Activated effector memory CD4-positive, alpha-beta T cell treated with Interleukin-2 at 50 U/mL for 16 hours (primary cell): ENCODE measurements at regions not wholly inside any gene's neighbourhood (a gene's known extent, or its start where the extent isn't known, plus 50 kb on each side); places are given as distances from the start of the nearest gene placed in this dataset.
"Not testable (repeated sequence)": the region's sequence is repeated elsewhere in the genome, so short reads cannot be mapped to it uniquely, and the experiment has no call there.

Experiments
- DNase-seq: peaks from one replicate; pipeline ENCODE4 v3.0.0-alpha.2; 2020

- DNase-seq, result peak; percentile 84
Measured at GRCh38 chr17:30731210-30732132, 93.0 kb downstream of the CRLF3 start.

GRCh38 chr17:30730837-30731209 lies 93.7 kb downstream of the CRLF3 start:
- not testable (repeated sequence) for DNase-seq

- DNase-seq, result not testable (repeated sequence)
Measured at GRCh38 chr17:30730171-30730836, 94.2 kb downstream of the CRLF3 start.

GRCh38 chr17:30729471-30730170 lies 94.9 kb downstream of the CRLF3 start:
- DNase-seq, result not testable (repeated sequence)

- DNase-seq, result not testable (repeated sequence)
Measured at GRCh38 chr17:30727517-30727916, 97.0 kb downstream of the CRLF3 start.

GRCh38 chr17:30726734-30727133 lies 97.8 kb downstream of the CRLF3 start:
- DNase-seq, result not testable (repeated sequence)

- DNase-seq, result not testable (repeated sequence)
Measured at GRCh38 chr17:30726310-30726709, 98.2 kb downstream of the CRLF3 start.

GRCh38 chr17:30724034-30724650 lies 100.3 kb downstream of the CRLF3 start:
- not testable (repeated sequence) for DNase-seq

GRCh38 chr17:30722114-30722780 lies 102.2 kb downstream of the CRLF3 start:
- not testable (repeated sequence) for DNase-seq

- not testable (repeated sequence) for DNase-seq
Measured at GRCh38 chr17:30720971-30721370, 103.5 kb downstream of the CRLF3 start.

- DNase-seq, result no peak
Measured at GRCh38 chr17:30720013-30720471, 104.5 kb downstream of the CRLF3 start.

GRCh38 chr17:30719131-30719973 lies 105.1 kb downstream of the CRLF3 start:
- peak; percentile 60 for DNase-seq

- not testable (repeated sequence) for DNase-seq
Measured at GRCh38 chr17:30718691-30719090, 105.8 kb downstream of the CRLF3 start.

- DNase-seq, result not testable (repeated sequence)
Measured at GRCh38 chr17:30718099-30718447, 106.4 kb downstream of the CRLF3 start.

GRCh38 chr17:30717291-30718098 lies 107.0 kb downstream of the CRLF3 start:
- no peak for DNase-seq

GRCh38 chr17:30716461-30717290 lies 107.8 kb downstream of the CRLF3 start:
- DNase-seq, result no peak

- peak; percentile 35 for DNase-seq
Measured at GRCh38 chr17:30714825-30715622, 109.5 kb downstream of the CRLF3 start.

- DNase-seq, result not testable (repeated sequence)
Measured at GRCh38 chr17:30713805-30714204, 110.7 kb downstream of the CRLF3 start.
